ENCODE measurements at regions not wholly inside any gene's neighbourhood (a gene's known extent, or its start where the extent isn't known, plus 50 kb on each side); places are given as distances from the start of the nearest gene placed in this dataset.

GRCh38 chr6:26220145-26220970, 133.1 kb downstream of the HFE start:
- no peak overlapping the region for H3K4me3 ChIP-seq (ENCODE audit: low read depth, low read length)
- TF ChIP-seq, protein P1, sequence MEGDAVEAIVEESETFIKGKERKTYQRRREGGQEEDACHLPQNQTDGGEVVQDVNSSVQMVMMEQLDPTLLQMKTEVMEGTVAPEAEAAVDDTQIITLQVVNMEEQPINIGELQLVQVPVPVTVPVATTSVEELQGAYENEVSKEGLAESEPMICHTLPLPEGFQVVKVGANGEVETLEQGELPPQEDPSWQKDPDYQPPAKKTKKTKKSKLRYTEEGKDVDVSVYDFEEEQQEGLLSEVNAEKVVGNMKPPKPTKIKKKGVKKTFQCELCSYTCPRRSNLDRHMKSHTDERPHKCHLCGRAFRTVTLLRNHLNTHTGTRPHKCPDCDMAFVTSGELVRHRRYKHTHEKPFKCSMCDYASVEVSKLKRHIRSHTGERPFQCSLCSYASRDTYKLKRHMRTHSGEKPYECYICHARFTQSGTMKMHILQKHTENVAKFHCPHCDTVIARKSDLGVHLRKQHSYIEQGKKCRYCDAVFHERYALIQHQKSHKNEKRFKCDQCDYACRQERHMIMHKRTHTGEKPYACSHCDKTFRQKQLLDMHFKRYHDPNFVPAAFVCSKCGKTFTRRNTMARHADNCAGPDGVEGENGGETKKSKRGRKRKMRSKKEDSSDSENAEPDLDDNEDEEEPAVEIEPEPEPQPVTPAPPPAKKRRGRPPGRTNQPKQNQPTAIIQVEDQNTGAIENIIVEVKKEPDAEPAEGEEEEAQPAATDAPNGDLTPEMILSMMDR (IDR thresholded peaks at IDR 0.05; ENCODE audit: low read depth, low read length), result no peak

- TF ChIP-seq, protein P1 (IDR thresholded peaks at IDR 0.05; ENCODE audit: low read depth, low read length), result no peak
- no peak overlapping the region for H3K4me3 ChIP-seq (ENCODE audit: low read depth, low read length)
These were observed 134.0 kb downstream of the HFE start for GRCh38 chr6:26221186-26221585.

GRCh38 chr6:26222571-26222970, 135.3 kb downstream of the HFE start:
- no peak overlapping the region for H3K4me3 ChIP-seq (ENCODE audit: low read depth, low read length)
- TF ChIP-seq, protein P1 (IDR thresholded peaks at IDR 0.05; ENCODE audit: low read depth, low read length), result no peak

DNA sequence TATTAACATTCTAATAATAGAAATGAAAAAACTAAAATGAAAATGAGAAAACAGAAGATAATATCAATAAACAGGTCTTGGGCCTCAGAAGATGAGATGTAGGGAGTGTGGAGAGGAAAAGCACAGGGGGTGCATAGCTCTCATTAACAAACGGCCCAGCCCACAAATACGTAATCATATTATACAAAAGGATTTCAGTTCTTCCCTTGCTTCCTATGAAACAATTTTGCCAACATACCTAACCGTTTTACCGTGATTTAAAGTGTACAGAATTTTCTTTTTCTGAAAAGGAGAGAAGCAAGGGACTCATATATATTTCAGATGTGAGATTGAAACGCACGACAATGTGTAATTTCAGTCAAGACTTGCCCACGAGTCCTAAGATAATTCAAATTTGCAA, 136.0 kb downstream of the HFE start:
- TF ChIP-seq, protein P1 (IDR thresholded peaks at IDR 0.05; ENCODE audit: low read depth, low read length), result no peak
- peak overlapping the region; percentile 64 for H3K4me3 ChIP-seq (ENCODE audit: low read depth, low read length)

DNA sequence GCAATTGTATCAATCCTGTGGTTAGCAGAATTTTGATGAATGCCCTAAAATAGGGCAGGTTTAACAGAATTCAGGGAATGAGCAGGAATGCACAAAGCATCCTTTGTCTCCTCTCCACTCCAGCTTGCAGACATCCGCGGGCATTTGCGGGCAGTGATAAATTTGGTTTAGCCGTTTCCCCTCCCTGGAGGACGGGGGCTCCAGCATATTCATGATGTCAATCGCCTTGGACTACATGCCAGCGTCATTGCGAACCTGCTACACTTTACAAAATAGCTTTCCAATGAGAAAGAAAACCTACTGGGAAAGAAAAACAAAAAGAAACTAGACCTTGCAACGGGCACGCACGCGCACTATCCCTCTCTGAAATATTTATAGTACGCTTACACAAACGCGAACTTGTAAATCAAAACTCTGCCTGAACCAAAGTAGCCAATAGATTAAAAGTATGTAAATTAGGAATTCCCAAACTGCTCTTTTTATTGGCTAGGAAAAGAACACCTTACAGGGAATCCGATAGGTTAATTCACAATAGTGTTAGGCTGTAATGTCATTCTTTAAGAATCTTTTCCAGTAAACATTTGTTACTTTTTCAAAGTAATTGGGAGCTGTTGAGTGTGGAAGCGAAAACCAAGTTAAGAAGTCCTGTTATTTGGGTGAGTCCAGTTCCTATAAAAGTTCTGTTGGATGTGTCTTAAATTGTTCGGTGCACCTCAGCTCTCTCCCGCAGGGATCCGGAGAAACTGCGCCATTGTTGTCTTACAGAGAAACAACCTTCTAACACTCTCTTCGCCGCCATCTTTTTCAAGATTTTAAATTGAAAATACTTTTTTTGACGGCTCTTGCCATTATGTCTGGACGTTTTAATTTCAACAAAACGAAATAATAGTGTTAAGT, 136.7 kb downstream of the HFE start:
- H3K4me3 ChIP-seq (ENCODE audit: low read depth, low read length), result peak overlapping the region; percentile 64
- TF ChIP-seq, protein P1 (IDR thresholded peaks at IDR 0.05; ENCODE audit: low read depth, low read length), result no peak

GRCh38 chr6:26224547-26224912, 137.3 kb downstream of the HFE start:
- H3K4me3 ChIP-seq (ENCODE audit: low read depth, low read length), result peak overlapping the region; percentile 64
- TF ChIP-seq, protein P1 (IDR thresholded peaks at IDR 0.05; ENCODE audit: low read depth, low read length), result no peak
